Panc1 (cell line): ENCODE measurements at regions not wholly inside any gene's neighbourhood (a gene's known extent, or its start where the extent isn't known, plus 50 kb on each side); places are given as distances from the start of the nearest gene placed in this dataset.

Experiments
- POLR2AphosphoS5 ChIP-seq: IDR thresholded peaks from 2 replicates; pipeline ENCODE4 v1.6.1; 2012; ENCODE audit warnings: mild to moderate bottlenecking, low read depth, low read length, moderate library complexity
- SIN3A ChIP-seq: IDR thresholded peaks from 2 replicates; pipeline ENCODE4 v1.6.1; 2012; ENCODE audit warnings: low read depth, mild to moderate bottlenecking, low read length, moderate library complexity, borderline replicate concordance; ENCODE audit not compliant: insufficient read depth
- TCF7L2 ChIP-seq: IDR thresholded peaks from 2 replicates; pipeline ENCODE4 v1.6.1; 2011; ENCODE audit warnings: mild to moderate bottlenecking, low read depth, low read length, inconsistent platforms
- TF ChIP-seq, protein P1 (sequence below): fragments of 450-650 bp; IDR thresholded peaks from 2 replicates; pipeline ENCODE4 v1.5.1; 2017; ENCODE audit warnings: mild to moderate bottlenecking

DNA sequence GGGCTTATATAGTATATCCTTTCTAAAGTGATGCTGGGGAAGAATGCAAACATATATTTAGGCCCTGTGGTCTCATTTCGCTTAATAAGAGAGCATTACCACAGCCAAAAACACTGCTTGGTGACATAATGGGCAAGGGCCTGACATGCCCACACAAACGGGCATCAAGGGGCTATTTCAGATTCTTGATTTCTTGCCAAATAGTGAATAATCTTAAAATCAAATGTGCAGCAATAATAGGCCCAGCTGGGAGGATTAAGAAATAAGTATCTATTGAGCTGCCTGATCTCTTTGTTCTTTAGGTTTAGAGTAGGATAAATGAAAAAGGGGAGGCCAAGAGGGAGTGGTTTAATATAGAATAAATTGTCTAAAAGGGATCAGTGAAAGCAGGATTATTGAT lies 241.0 kb upstream of the GBE1 start:
- TF ChIP-seq, protein P1, sequence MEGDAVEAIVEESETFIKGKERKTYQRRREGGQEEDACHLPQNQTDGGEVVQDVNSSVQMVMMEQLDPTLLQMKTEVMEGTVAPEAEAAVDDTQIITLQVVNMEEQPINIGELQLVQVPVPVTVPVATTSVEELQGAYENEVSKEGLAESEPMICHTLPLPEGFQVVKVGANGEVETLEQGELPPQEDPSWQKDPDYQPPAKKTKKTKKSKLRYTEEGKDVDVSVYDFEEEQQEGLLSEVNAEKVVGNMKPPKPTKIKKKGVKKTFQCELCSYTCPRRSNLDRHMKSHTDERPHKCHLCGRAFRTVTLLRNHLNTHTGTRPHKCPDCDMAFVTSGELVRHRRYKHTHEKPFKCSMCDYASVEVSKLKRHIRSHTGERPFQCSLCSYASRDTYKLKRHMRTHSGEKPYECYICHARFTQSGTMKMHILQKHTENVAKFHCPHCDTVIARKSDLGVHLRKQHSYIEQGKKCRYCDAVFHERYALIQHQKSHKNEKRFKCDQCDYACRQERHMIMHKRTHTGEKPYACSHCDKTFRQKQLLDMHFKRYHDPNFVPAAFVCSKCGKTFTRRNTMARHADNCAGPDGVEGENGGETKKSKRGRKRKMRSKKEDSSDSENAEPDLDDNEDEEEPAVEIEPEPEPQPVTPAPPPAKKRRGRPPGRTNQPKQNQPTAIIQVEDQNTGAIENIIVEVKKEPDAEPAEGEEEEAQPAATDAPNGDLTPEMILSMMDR = no peak
- no peak for TF ChIP-seq POLR2AphosphoS5
- TF ChIP-seq TCF7L2 = no peak
- no peak for TF ChIP-seq SIN3A
